GM03348 (cell line): ENCODE measurements at regions not wholly inside any gene's neighbourhood (a gene's known extent, or its start where the extent isn't known, plus 50 kb on each side); places are given as distances from the start of the nearest gene placed in this dataset.

Experiments used
- DNase-seq: peaks from one replicate; pipeline ENCODE4 v3.0.0; 2012; ENCODE audit warnings: low spot score

DNA sequence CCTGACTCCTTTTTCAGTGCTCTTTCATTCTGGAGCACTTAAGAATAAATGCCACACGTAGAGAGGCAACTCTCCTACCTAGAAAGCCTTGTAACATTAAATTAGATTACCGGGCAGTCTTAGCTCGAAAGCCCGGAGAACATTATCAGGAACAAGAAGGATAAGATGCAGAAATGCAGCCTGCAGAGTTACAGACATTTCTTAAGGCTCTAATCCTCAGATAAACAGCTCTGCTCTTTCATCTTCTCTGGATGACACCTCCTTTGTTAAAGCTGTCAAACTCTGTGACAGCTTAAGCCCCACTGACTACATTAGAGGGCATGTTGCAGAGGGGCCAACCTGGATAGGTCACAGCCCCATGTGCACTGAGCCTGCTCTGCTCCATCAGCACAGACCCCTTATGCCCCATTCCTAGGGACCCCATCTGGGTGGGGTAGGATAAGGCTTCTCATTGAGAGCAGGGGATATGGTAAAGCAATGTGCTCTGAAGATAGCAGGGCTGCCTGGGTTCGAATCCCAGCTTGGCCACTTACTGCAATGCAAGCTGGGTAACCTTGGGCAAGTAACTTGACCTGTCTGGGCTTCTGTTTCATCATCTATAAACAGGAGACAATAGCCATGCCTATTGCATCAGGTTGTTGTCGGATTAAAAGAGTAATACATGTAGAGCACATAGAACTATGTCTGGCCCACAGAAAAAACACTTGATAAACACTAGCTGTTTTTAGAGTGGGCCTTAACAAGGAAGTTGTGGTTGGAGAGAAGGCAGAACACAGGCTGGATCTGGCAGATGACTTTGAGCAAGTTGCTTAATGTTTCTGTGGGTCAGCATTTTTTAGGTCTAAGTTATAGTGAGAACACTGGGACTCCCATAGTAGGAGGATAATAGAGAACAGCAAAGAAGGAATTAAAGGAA, 111.4 kb downstream of the THNSL2 start:
- no peak for DNase-seq

- no peak for DNase-seq
Measured at GRCh38 chr2:88269836-88270235, 99.7 kb downstream of the THNSL2 start.

- no peak for DNase-seq
Measured at GRCh38 chr2:88265352-88266303, 95.5 kb downstream of the THNSL2 start.

DNA sequence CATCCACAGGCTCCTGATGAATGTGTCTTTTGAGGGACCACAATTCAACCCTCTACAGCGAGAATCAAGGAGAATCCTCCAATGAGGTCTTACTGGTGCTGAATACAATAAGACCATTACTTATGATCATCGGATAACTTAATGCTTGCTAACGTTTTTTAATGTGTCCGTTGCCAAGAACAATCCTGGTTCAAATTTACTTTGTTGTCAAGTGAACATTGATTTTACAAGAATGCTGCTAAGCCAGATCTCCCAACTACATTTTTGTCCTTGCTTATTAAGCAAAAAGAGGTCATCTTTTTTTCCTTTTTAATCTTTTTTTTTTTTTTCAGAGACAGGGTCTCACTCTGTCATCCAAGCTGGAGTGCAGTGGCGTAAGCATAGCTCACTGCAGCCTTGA, 93.7 kb downstream of the THNSL2 start:
- DNase-seq, result no peak

- DNase-seq, result no peak
Measured at GRCh38 chr2:88261725-88262124, 91.6 kb downstream of the THNSL2 start.

DNA sequence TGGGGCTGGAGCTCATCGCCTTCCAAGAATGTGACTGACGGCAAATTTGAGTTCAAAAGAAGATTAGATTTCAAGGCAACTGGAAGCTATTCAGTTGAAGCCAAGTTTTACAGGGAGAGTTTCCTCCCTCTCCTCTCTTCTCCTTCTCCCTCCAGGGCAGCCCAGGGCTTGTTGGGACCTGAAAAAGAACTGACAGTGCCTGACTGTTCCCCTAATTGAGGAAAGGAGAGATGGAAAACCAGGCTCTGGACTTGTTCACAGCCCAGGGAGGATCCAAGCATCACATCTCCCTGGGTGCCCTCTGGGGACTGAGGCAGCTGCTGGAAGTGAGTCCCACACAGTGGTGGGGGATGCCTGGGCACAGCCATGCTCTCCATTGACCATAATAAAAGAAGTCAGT, 88.1 kb downstream of the THNSL2 start:
- no peak for DNase-seq

- DNase-seq, result no peak
Measured at GRCh38 chr2:88254437-88255091, 84.4 kb downstream of the THNSL2 start.

DNA sequence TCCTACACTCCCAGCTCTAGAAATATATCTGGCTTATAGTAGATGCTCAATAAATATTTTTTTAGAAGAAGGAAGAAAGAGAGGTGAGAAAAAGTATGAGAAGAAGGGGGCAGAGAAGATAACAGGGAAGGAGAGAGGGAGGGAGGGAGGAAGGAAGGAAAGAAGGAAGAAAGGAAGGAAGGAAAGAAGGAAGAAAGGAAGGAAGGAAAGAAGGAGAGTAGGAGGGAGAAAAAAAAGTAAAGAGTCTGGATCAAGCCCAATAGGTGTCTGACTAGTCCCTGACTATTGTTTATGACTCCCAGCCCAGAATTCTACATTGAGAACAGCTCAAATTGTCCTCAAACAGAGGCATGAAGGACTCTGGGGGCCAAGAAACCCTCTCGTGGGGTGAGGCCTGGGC, 83.9 kb downstream of the THNSL2 start:
- no peak for DNase-seq

- no peak for DNase-seq
Measured at GRCh38 chr2:88253375-88253774, 83.2 kb downstream of the THNSL2 start.

DNA sequence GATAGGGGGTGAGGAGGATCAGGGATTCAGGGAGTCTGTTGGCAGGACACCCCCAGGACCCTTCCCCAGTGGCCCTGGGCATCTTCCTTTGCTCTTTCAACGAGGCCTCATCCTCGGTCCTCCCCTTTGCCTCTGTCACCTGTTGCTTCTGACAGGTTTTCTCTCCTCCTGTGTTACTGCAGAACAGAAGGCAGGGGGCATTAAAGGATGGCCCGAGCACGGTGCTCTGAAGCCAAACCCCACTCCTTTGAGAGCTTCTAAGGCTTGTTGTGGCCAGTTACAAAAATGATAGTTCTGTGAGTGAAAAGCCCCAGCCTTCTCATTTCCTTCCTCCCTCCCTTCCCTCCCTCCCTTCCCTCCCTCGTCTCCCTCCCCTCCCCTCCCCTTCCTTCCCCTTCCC, 82.5 kb downstream of the THNSL2 start:
- DNase-seq, result no peak

GRCh38 chr2:88252111-88252510, 82.0 kb downstream of the THNSL2 start:
- DNase-seq, result no peak

GRCh38 chr2:88250404-88250803, 80.3 kb downstream of the THNSL2 start:
- no peak for DNase-seq

DNA sequence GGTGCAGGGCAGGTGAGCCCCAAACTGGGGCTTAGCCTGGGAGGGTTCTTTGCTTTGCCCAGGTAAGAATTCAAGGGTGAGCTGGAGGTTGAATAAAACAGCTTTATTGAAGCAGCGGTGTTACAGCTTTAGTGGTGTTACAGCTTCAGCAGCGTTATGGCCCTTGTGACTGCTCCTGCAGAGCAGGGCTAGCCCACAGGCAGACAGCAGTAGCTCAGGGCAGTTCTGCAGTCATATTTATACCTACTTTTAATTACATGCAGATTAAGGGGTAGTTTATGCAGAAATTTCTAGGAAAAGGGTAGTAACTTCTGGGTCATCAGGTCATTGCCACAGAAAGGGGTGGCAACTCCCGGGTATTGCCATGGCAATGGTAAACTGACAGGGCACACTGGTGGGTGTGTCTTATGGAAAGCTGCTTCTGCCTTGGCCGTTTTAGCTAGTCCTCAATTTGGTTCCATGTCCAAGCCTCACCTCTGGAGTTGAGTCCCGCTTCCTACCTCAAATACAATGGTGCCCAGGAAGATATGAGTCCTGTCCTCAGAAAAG, 78.2 kb downstream of the THNSL2 start:
- DNase-seq, result no peak

DNA sequence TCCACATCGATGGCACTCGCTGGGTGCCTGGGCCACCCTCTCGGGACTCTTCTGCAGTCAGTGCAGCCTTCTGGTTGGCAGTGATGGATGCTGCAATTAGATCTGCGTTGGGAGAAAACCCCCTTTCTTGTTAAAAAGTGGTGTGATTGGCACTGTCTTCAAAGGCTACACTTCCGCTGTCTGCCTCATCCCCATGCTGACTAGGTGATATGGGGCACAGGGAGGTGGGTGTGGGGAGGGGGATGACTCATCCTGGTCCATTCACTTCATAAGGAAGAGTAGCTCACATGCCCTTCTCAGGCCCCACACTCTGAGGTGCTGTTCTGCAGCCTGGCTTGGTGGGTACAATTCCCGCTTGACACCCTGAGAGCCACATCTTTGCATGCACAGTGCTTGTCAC, 77.4 kb downstream of the THNSL2 start:
- DNase-seq, result no peak

- DNase-seq, result no peak
Measured at GRCh38 chr2:88245109-88245508, 75.0 kb downstream of the THNSL2 start.

- DNase-seq, result no peak
Measured at GRCh38 chr2:88239781-88240180, 69.6 kb downstream of the THNSL2 start.

- no peak for DNase-seq
Measured at GRCh38 chr2:88236666-88237065, 66.5 kb downstream of the THNSL2 start.
